Stimulated activated CD4-positive, alpha-beta T cell treated with anti-CD3 and anti-CD28 coated beads, Interleukin-12 subunit alpha, Interleukin-12 subunit beta, amount 100 ng/mL, for 48 hours (primary cell): ENCODE measurements at regions not wholly inside any gene's neighbourhood (a gene's known extent, or its start where the extent isn't known, plus 50 kb on each side); places are given as distances from the start of the nearest gene placed in this dataset.
"Not testable (repeated sequence)": the region's sequence is repeated elsewhere in the genome, so short reads cannot be mapped to it uniquely, and the experiment has no call there.

Source experiments
- DNase-seq, 3 donors: peaks; one replicate each; pipeline ENCODE4 v3.0.0-alpha.2; 2020; ENCODE audit warnings: low read depth in 2 of 3, low spot score in 1 of 3

- DNase-seq: no peak
Observed at GRCh38 chr5:143898916-143899591, 87.1 kb downstream of the HMHB1 start.

DNA sequence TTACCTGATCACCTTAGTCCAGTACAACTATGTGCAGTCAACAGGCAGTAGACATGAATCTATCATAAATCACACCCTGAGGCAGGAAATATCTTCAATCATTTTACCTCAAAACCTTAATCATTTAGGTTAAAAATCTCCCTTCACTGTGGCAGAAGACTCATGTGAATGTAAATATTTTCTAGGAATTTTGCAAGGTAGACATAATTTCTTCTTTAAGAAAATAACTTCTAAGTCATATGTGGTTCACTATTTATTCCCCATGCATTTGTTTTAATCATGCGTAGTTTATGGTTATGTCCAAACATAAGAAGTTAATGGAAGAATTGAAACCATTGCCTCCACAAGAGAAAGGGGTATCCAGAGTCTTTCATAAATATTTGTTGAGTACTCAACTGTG, 97.0 kb downstream of the HMHB1 start:
- no peak for DNase-seq

- no peak for DNase-seq
Observed at GRCh38 chr5:143913008-143913752, 101.2 kb downstream of the HMHB1 start.

DNA sequence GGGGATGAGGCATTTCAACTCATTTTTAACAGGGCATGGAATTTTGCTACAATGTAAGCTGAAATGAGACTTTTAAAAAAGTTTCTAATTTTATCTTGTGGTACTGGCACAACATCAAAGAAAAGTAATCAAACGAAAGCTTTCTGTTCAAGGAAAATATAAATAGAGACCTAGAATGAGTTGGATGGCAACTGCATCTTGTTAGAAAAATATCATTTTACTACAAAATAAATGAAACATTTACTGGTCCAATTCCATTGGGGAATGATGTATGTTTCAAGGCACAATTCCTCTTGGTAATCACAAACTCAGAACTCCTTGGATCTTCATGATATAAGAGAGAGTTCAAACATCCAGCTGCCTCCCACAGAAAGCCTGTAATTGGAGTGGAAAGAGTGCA, 102.8 kb downstream of the HMHB1 start:
- DNase-seq: no peak

DNA sequence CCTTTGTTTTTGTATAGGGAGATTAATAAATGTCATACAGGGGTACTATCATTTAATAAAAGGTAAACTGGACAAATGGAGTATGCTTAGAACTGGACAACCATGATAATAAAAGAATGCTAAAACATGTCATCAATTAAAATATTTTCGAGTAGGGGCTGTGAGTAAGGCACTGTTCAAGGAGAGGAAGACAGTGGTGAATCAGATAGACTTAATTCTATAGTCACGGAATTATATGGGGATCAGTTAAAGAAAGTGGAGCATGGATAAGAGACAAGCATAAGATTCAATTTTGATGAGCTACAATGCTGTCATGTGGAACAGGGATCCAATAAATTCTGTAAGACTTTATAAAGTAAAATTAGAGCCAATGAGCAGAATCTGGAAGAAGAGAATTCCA, 104.5 kb downstream of the HMHB1 start:
- DNase-seq: no peak

DNA sequence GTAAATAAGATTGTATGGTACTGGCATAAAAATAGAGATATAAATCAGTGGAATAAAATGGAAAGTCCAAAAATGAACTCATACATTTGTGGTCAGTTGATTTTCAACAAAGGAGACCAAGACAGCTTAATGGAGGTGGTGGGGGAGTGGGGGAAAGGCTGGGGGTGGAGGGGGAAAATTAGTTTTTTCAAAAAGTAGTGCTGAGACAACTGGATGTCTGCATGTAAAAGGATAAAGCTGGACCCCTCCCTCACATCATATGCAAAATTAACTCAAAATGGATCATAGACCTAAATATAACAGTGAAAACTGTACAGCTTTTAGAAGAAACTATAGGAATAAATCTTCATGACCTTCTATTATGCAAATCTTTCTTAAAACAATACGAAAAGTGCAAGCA, 107.0 kb downstream of the HMHB1 start:
- no peak for DNase-seq

DNA sequence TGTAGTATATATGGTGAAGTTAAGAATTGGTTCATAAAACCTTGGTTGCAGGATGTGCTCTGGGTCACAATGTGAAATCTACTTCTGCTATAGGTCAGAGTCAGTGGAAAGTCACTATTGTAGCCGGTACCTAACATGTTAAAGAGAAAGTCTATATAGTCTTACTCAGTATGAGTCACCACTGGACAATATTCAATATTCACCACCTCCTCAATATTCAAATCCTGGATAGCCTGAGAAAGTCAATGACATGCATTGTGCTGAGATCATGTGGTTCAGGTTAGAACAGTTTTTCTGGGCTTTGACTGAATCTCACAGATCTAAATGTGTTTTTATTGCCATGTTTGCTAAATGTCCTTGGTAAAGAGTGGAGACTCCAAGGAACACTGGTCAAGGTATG, 108.8 kb downstream of the HMHB1 start:
- no peak for DNase-seq

- DNase-seq: no peak
Observed at GRCh38 chr5:143921525-143922311, 109.8 kb downstream of the HMHB1 start.

- DNase-seq: no peak
Observed at GRCh38 chr5:143922718-143923117, 110.8 kb downstream of the HMHB1 start.

DNA sequence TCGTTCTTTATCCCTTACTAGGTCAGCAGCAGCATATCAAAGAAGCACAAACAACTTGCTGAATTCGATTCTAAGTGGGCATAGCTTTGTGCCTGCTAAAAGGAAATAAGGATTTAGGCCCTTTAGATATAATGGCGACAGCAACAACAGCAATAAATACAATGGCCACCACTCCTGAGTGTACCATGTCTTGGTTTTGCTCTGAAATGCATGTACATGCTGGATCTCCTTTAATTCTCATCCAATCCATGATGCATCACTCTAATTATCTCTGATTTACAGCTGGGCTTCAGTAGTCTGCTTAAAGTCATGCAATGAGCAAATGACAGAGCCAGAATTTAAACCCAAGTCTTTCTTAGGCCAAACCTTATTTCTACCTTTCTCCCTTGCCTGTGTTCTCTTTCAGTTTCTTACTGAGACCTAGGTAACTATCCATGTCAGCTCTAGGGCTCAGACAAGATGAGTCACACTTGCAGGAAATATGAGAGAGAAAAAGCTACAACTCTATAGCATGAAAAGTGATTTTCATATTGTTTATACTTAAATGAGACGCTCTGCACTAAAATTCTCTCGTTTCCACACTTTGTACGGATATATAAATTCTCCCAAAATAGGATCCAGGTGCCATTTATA, 111.8 kb downstream of the HMHB1 start:
- DNase-seq: no peak

DNA sequence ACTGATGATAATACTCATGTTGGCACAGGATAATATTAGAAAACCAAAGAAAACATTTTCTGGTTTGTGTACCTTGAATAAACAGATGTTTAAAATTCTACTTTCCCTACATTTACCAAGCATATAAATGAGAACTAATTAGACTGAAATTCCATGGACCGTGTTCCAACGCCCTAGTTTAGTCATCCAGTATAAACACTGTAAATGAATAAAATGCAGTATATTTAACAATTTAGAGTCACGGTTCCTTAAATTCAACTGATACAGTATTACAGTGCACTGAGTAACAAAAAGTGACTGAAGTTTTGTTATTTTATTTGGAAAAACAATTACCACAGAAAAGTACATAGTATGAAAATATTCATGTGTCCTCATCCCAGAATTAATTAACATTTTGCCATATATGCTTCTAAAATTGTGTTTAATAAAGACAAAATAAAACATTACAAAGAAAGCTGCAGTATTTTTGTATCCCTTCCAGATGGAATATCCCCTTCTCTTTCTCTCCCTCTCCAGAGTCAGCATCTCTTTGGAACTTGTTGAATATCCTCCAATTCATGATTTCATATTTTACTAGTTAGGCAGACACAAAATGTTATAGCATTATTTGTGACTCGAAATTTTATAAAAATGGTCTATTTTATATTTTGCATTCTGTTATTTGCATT, 112.5 kb downstream of the HMHB1 start:
- DNase-seq: no peak

GRCh38 chr5:143924979-143925325, 113.0 kb downstream of the HMHB1 start:
- not testable (repeated sequence) for DNase-seq

DNA sequence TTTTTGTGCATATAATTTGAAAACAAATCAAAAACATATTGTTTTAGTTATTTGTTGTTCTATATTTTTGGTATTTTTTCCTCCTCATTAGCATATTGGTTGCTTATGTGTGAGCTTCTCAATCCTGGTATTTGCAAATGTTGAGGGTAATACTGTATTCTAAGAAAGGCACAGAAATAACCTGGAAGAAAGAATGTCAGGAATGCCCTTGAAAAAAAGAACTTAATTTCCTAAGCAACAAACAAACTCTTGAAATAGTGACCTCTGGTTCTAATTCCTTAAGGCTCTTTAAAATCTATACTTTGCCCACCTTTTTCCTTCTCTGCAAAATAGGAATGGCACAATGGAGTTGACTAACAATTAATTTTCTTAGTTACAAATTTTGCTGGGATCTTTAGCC, 117.5 kb downstream of the HMHB1 start:
- DNase-seq: no peak

DNA sequence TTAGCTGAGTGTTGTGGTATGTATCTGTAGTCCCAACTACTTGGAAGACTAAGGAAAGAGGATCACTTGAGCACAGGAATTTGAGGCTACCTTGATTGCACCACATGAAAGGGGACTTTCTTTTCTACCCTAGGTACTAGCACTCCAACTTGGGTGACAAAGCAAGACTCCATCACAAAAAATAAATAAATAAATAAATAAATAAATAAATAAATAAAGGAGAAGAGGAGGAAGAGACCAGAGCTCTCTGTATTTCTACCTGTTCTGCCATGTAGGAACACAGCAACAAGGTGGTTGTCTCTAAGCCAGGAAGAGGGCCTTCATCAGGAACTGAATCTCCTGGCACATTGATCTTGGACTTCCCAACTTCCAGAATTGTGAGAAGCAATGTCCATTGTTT, 118.6 kb downstream of the HMHB1 start:
- no peak for DNase-seq

DNA sequence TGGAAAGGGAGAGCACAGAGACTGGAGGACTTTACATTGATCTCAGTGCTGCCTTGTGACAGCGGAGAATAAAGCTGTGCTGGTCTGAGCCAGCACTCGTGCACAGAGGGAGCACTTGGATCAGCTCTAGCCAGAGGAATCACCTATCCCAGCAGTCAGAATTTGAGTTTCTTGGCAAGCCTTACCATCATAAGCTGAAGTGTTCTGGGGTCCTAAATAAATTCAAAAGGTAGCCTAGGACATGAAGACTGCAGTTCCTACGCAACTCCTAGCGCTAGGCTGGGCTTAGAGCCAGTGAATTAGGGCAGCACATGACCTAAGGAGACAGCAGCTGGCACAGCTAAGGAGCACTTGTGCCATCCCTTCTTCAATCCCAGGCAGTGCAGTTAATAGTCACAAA, 119.5 kb downstream of the HMHB1 start:
- DNase-seq: no peak

DNA sequence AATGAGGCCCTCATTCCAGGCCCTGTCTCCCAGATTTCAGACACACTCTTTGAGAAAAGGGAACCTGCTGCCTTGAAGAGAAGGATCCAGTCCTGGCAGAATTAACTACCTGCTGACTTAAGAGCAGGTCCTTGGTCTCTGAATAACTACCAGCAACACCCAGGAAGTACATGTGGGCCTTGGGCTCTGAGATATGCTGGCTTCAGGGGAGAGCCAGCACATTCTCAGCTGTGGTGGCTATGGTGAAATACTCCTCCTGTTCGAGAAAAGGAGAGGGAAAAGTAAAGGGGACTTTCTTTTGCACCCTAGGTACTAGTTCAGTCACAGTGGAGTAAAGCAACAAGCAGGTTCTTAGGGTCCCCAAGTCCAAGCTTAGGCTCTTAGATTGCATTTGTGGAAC, 120.0 kb downstream of the HMHB1 start:
- DNase-seq: no peak

DNA sequence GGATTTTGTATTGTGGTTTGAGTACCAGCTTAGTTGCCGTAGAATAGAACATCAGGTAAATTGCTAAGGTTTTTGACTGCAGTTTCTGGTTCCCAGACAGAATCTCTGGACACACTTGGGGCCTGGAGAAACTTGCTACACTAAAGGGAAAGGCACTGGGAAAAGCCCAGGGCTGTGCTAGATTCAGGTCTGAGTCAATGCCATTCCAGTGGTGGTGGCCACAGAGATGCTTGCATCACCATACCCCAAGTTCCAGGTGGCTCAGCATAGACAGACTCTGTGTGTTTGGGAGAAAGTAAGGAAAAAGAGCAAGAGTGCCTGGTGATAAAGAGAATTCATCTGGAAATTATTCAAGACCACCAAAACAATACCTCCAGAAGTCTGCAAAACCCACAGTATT, 120.6 kb downstream of the HMHB1 start:
- no peak for DNase-seq

DNA sequence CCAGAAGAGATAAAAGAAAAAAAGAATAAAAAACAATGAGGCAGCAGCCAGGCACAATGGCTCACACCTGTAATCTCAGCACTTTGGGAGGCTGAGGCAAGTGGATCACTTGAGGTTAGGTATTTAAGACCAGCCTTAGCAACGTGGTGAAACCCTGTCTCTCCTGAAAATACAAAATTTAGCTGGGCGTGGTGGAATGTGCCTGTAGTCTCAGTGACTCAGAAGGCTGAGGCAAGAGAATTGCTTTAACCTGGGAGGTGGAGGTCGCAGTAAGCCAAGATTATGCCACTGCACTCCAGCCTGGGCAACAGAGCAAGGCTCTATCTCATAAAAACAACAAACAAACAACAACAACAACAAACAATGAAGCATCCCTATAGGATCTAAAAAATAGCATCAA, 121.5 kb downstream of the HMHB1 start:
- no peak for DNase-seq

GRCh38 chr5:143934821-143935220, 122.9 kb downstream of the HMHB1 start:
- no peak for DNase-seq

- no peak for DNase-seq
Observed at GRCh38 chr5:143938230-143938629, 126.3 kb downstream of the HMHB1 start.

DNA sequence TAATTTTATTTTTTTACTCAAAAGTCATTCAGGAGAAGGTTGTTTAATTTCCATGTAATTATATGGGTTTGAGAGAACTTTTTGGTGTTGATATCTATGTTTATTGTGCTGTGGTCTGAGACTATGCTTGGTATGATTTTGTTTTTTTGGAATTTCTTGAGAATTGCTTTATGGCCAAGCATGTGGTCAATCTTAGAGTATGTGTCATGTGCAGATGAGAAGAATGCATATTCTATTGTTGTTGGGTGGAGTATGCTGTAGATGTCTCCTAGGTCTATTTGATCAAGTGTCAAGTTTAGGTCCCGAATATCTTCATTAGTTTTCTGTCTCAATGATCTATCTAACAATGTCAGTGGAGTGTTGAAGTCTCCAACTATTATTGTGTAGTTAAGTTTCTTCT, 134.9 kb downstream of the HMHB1 start:
- DNase-seq: no peak
